GM23248 (cell line): ENCODE measurements at regions not wholly inside any gene's neighbourhood (a gene's known extent, or its start where the extent isn't known, plus 50 kb on each side); places are given as distances from the start of the nearest gene placed in this dataset.

ENCODE experiments used
- EZH2 ChIP-seq: fragments of 200-600 bp; sonication (generic); IDR thresholded peaks from 2 replicates; pipeline ENCODE4 v1.6.1; 2018; ENCODE audit warnings: antibody characterized with exemption, mild to moderate bottlenecking; ENCODE audit not compliant: insufficient read depth, poor library complexity, severe bottlenecking
- EZH2phosphoT487 ChIP-seq: fragments of 200-600 bp; sonication (generic); IDR thresholded peaks from 2 replicates; pipeline ENCODE4 v1.6.1; 2018; ENCODE audit warnings: antibody characterized with exemption, moderate library complexity, mild to moderate bottlenecking, low read depth; ENCODE audit not compliant: insufficient read depth

DNA sequence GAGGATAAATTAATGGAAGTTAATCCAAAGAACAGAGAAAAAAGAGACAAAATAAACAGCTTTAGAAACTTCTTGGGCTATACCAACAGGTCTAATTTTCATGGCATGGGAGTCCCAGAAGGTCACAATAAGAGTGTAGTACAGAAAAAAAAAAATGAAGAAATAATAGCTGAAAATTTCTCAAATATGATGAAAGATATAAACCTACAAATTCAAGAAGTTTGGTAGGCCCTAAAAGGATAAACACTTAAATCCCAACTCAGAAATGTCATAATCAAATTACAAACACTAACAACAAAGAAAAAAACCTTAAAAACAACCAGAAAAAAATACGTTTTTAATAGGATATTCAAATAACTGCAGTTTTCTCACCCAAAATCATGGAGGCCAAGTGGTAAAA, 229.3 kb upstream of the ZEB2 start:
- TF ChIP-seq EZH2 (no peak), EZH2phosphoT487 (no peak)
